ENCODE measurements at regions not wholly inside any gene's neighbourhood (a gene's known extent, or its start where the extent isn't known, plus 50 kb on each side); places are given as distances from the start of the nearest gene placed in this dataset.

DNA sequence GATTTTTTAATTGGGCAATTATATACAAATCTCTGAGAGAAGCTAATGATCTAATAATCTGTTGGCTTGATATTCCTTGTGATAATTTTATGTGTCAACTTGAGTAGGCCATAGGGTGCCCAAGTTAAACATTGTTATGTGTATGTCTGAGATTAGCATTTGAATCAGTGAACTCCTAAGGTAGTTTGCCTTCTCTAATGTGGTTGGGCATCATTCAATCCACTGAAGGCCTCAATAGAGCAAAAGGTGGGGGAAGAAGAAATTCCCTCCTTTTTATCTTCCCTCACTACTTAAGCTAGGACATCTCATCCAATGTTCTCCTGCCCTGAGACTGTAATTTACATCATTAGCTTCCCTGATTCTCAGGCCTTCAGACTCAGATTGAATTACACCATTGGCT is 394.5 kb downstream of the LMO4 start:
- TF ChIP-seq POLR2AphosphoS5 (IDR thresholded peaks at IDR 0.05) (no peak), EP300 (IDR thresholded peaks at IDR 0.05) (no peak), POLR2A (IDR thresholded peaks at IDR 0.05) (no peak)
- TF ChIP-seq, protein P1, sequence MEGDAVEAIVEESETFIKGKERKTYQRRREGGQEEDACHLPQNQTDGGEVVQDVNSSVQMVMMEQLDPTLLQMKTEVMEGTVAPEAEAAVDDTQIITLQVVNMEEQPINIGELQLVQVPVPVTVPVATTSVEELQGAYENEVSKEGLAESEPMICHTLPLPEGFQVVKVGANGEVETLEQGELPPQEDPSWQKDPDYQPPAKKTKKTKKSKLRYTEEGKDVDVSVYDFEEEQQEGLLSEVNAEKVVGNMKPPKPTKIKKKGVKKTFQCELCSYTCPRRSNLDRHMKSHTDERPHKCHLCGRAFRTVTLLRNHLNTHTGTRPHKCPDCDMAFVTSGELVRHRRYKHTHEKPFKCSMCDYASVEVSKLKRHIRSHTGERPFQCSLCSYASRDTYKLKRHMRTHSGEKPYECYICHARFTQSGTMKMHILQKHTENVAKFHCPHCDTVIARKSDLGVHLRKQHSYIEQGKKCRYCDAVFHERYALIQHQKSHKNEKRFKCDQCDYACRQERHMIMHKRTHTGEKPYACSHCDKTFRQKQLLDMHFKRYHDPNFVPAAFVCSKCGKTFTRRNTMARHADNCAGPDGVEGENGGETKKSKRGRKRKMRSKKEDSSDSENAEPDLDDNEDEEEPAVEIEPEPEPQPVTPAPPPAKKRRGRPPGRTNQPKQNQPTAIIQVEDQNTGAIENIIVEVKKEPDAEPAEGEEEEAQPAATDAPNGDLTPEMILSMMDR (IDR thresholded peaks at IDR 0.05): no peak
